GM04504 (cell line): ENCODE measurements at regions not wholly inside any gene's neighbourhood (a gene's known extent, or its start where the extent isn't known, plus 50 kb on each side); places are given as distances from the start of the nearest gene placed in this dataset.
"Not testable (repeated sequence)": the region's sequence is repeated elsewhere in the genome, so short reads cannot be mapped to it uniquely, and the experiment has no call there.

ENCODE experiments used
- DNase-seq: peaks from one replicate; pipeline ENCODE4 v3.0.0-alpha.2; 2012; ENCODE audit warnings: low read depth

DNA sequence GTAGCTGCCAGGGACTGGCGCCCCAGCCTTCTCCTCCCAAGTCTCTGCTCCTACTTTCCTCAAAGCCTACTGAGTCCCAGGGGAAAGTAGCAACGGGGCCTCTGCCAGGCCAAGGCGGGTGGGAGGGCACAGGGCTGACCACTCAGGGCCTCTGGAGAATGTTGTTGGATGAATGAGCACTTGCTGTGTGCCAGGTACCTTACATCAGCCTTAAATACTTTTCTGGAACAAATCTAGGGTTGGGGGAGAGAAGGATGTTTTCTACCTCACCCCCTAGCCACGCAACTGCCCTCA, 119.3 kb upstream of the ZBTB40 start:
- DNase-seq, result no peak

DNA sequence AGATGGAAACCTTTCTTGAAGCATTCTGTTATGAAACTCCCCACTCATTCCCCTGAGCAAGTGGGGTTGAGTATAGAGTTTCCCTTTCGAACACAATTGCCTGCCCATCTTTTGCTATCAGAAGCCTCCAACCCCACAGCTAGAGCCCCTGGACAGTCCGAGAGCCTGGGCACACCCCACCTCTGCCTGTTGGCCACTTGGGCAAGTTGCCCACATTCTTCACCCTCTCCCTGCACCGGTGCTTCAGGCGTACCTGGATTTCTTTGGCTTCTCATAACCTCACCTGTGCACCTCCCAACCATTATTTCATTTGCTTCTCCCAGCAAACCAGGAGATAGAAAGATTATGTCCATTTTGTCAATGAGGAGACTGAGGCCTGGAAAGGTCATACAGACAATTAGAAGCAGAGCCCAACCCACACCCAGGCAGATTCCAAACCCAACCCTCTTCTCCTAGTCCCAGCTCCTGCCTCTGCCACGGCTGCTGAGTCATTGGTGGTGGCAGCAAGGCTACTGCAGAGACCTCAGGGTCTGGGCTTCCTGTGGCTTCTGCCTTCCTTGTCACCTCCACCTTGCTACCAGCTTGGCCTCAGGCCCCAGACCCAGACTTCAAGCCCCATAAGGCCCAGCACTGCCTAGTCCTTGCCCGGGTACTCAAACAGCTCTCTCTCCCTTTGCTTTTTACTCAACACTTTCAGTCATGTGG, 118.7 kb upstream of the ZBTB40 start:
- no peak for DNase-seq

DNA sequence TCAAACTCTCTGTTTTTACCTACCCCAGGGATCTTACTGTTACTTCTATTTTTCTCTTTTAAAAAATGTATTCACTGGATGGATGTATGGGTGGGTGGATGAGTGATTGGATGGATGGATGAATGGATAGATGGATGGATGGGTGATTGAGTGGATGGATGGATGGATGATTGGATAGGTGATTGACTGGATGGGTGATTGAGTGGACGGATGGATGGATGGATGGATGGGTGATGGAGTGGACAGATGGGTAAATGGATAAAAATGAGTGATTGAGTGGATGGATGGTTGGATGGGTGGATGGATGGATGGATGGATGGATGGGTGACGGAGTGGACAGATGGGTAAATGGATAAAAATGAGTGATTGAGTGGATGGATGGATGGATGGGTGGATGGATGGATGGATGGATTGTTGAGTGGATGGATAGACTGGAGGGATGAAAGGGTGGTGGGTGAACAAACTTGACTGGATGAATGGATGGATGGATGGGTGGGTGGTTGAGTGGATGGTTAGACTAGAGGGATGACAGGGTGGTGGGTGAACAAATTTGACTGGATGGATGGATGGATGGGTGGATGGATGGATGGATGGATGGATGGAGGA, 118.0 kb upstream of the ZBTB40 start:
- no peak for DNase-seq

DNA sequence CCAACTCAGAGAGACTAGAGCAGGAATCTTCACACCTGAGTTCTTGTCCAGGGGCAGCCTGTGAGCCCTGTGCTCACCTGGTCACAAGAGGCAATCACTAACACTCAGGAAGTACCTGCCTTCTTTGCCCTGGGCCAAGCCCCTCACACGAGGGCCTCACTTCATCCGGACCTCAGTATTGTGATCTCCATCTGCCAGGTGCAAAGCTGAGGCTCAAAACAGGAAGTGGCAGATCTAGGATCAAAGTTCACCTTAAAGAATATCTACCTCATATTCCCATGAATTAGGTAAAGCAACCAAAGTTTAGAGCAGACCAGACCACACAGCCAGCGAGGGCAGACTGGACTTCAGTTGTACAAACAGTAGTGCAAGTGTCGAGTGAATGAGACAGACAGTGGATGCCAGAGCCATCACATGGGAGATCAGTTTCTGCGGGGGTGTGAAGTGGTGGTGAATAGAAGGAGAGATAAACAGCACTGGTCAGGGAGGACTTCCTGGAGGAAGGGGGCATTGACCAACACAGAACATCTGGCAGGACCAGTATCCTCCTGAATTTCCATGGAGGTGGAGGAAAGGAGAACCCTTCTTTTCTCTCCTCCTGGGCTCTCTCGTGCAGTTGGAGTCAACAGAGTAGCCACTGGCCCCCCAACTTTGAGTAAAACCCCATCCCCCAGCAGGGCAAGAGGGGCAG, 116.6 kb upstream of the ZBTB40 start:
- no peak for DNase-seq

DNA sequence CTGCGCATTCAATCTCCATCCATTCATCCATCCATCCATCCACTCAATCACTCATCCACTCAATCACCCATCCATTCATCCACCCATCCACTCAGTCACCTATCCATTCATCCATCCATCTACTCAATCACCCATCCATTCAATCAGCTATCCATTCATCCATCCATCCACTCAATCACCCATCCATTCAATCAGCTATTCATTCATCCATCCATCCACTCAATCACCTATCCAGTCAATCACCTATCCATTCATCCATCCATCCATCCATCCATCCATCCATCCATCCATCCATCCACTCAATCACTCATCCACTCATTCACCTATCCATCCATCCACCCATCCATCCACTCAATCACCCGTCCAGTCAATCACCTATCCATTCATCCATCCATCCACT, 115.4 kb upstream of the ZBTB40 start:
- DNase-seq, result not testable (repeated sequence)

DNA sequence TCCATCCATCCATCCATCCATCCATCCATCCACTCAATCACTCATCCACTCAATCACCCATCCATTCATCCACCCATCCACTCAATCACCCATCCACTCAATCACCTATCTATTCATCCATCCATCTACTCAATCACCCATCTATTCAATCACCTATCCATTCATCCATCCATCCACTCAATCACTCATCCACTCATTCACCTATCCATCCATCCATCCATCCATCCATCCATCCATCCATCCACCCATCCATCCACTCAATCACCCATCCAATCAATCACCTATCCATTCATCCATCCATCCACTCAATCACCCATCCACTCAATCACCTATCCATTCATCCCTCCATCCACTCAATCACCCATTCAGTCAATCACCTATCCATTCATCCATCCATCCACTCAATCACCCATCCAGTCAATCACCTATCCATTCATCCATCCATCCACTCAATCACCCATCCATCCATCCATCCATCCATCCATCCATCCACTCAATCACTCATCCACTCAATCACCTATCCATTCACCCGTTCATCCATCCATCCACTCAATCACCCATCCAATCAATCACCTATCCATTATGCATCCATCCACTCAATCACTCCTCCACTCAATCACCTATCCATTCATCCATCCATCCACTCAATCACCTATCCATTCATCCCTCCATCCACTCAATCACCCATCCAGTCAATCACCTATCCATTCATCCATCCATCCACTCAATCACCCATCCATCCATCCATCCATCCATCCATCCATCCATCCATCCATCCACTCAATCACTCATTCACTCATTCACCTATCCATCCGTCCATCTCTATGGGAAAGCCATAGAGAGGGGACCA, 114.7 kb upstream of the ZBTB40 start:
- DNase-seq, result not testable (repeated sequence)

DNA sequence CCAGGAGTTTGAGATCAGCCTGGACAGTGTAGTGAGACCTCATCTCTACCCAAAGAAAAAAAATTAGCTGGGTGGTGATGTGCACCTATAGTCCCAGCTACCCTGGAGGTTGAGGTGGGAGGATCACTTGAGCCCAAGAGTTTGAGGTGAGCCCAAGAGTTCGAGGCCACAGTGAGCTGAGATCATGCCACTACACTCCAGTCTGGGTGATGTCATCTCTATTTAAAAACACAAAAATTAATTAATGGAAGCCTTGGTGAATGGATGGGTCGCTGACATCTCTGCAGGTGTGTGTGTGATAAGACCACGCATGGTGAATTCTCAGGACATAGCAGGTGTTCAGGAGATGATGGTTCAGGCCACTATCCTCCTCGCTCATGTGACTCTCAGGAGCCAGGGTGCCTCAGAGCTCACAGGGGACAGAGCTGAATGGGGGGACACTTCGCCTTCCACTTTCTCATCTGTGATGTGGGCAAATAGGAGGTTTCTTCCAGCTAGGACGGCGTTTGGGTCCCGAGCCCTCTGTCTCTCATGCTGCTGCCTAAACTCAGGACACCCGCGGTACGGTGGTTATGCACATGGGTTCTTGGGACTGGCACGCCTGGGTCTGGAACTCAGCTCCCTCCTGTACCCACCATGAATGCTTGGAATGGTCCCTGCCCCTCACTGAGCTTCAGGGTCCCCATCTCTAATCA, 113.4 kb upstream of the ZBTB40 start:
- no peak for DNase-seq

DNA sequence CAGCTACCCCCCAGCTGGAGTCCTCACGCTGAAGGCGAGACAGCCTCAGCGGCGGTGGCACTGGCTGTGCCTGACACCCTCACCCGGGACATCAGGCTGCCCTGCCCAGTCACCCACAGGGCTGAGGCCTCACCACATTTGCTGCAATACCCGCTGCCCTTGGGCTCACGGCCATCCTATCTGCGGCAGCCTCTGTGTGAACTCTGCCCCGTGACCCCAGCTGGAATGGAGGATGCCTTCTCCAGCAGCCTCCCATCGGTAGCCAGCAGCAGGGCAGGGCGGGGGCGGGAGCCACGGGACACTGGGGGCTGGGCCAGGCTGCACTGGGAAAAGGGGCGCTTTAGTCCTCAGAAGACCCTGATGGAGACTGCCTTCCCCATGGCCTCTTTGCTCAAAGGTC, 112.4 kb upstream of the ZBTB40 start:
- DNase-seq, result no peak

DNA sequence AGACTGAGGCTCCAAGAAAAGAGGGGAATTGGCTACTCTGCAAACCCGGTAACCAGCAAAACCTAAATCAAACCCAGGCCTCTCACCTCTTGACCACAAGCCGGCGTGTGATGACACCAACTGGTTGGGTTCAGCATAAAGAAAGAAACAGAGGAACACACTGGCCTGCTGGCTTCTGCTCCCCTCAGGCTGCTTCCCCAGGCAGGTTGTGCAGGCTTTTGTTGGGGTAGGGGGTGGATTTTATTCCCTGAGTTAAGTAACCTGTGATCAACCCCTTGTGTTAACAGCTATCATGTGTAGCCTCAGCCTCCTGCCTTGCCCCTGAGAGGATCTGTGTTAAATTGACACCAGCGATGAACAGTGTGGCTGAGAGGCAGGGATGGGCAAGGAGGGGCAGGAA, 111.6 kb upstream of the ZBTB40 start:
- DNase-seq, result no peak

DNA sequence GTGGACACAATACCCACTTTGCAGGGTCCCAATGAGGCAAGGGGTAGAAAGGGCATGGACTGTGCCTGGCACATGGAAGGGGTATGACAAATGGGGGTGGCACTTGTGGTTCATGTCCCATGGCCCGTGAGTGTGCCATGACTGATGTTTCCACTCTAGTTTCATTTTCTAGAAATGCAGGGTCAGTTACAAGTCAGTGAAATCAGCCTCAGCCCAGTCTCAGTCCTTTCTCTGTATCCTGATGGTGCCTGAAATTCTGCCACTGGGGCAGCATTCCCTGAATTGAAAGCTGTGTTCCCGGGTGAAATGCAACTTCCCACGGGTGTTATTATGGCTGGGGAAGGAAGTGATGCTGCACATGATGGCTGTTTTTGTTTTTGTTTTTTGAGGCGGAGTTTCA, 110.8 kb upstream of the ZBTB40 start:
- DNase-seq, result no peak

DNA sequence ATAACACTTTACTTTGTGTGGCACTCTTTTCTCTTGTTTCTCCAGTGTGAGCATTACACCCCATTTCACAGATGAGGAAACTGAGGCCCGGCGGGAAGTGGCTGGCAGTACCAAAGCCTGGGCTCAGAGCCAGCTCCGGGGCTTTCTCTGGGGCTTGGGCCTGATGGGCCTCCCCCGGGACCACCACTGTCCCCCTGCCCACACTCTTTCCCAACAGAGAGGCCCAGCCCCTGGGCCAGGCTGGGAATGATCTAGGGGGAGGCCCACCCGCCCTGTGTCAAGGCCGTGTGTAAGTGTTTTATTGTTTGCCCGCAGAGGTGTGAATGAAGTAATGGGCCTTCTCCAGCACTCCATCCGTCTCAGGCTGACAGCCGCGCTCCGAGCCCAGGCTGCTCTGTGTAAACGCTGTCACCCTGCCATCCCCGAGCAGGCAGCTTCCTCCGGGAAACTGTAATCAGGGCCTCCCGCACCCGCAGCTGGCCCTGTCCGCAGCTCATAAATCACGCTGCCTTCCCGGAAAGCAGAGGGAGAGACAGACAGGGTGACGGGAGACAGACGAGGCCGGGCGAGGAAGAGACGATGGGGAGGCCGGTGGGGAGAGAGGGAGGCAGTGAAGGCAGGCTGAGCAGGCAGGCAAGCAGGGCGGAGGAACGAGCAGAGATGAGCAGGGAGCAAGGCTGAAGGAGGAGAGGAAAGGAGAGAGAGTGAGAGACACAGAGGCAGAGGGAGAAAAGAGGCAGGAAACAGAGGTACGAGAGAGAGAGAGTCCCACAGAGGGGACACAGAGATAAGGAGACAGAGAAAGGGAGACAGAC, 109.7 kb upstream of the ZBTB40 start:
- DNase-seq, result peak; percentile 61

DNA sequence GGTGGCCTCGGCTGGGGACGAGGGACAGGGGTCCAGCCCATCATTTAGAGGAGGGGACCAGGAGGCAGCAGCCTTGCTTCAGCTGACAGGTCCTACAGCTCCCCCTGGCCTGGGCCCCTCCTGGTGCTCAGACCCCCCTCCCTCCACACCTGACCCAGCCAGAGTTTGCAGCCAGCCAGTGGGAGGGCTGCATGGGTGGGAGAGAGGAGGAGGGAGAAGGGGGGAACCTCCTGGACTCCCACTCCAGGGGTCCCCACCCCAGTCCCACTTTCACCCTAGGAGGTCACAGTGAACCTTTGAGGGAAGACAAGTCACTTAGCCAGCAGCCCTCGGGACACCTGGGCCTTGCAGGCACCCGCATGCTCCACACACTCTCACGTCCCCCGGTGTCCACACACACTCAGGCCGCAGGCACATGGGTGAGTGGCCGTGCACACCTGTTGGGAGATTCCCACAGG, 108.9 kb upstream of the ZBTB40 start:
- no peak for DNase-seq

DNA sequence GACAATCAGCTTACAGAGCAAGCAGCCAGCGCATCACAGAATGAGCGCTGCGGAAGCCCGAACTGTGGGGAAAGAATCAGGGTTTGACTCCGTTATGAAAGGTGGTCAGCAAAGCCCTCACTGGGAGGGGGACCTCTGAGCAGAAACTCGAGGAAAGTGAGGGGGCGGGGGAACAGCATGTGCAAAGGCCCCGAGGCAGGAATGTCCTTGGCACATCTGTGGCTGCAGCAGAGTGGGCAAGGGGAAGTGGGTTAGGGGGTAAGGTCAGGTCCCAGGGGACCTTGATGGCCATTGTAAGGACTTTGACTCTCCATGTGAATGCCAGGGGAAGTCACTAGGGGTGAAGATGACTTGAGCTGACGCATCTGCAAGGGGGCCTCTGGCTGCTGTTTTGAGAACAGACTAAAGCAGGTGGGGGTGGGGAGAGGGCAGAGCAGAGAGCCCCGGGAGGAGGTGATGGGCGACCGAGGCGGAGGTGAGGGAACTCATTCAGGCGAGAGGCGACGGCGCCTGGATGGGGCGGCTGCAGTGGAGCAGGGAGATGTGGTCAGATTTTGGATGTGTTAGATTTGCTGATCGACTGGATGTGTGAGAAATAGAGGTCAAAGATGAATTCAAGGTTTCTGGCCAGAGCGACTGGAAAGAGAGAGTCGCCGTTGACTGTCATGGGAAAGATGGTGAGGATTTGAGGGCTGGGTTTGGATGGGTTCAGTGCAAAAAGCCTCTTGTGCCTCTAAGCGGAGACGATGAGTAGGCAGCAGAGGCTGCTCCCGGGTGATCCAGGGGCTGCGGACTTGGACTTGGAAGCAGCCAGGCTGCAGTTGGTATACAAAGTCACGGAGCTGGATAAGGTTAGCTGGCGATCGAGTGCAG, 108.0 kb upstream of the ZBTB40 start:
- DNase-seq, result no peak

DNA sequence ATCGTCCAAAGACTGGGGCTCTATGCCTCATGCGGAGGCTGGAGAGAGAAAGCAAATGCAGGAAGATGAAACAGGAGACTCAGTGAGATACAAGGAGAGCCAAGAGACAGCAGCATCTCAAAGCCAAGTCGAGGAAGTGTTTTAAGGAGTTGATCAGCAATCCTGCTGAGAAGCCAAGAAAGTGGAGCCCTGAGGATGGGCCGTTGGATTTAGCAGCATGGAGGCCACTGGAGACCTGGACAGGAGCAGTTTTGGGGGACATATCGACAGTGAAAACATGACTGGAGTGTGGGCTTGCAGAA, 107.4 kb upstream of the ZBTB40 start:
- no peak for DNase-seq

DNA sequence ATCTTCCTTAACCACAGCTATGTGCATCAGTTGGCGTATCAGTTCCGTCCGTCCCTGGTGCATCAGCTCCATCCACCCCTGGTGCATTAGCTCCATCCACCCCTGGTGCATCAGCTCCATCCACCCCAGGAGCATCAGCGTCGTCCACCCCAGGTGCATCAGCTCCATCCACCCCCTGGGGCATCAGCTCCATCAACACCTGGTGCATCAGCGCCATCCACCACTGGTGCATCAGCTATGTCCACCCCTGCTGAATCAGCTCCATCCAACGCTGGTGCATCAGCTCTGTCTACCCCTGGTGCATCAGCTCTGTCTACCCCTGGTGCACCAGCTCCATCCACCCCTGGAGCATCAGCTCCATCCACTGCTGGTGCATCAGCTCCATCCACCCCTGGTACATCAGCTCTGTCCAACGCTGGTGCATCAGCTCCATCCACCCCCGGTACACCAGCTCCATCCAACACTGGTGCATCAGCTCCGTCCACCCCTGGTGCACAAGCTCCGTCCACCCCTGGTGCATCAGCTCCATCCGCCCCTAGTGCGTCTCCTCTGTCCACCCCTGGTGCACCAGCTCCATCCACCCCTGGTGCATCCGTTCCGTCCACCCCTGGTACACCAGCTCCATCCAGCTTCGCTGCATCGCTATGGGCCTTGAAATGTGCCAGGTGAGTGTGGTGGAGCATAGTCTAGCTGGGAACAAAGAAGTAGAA, 106.6 kb upstream of the ZBTB40 start:
- DNase-seq, result no peak

DNA sequence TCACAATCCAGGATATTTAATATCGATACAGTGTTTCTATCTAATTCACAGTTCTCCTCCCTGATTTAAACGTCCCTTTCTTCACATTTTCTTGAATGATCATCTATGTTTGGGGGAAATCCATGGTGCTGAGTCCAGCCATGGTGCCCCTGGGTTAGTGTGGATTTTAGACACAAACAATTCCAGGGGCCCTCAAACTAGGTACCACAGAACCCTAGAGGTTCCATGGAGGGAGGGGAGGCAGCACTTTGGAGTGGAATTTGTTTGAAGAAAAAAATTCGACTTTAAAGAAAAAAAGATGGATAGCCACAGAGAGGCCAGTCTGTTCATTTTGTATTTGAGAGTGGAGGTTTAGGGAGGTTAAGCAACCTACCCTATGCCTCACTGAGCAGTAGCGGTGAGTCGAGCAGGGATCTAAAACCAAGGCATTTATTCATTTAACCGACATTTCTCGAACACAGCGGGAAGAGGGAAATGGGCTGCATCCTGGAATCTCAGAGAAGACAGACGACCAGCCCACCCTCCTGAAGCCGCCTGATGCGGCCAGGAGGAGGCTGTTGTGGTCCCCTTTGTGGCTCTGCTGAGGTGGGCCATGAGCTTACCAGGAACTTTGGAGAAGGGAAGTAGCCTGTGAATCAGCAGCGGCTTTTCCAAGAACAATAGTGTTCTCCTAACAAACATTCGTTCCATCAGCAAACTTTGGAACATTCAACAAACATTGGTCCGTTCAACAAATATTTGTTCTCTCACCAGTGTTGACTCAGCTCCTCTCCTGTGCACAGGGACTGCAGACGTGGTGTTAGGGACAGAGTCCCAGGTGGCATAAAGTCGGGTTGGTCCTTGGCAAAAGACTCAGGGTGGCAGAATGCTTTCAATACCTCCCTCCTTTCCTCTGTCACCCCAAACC, 103.5 kb upstream of the ZBTB40 start:
- no peak for DNase-seq

DNA sequence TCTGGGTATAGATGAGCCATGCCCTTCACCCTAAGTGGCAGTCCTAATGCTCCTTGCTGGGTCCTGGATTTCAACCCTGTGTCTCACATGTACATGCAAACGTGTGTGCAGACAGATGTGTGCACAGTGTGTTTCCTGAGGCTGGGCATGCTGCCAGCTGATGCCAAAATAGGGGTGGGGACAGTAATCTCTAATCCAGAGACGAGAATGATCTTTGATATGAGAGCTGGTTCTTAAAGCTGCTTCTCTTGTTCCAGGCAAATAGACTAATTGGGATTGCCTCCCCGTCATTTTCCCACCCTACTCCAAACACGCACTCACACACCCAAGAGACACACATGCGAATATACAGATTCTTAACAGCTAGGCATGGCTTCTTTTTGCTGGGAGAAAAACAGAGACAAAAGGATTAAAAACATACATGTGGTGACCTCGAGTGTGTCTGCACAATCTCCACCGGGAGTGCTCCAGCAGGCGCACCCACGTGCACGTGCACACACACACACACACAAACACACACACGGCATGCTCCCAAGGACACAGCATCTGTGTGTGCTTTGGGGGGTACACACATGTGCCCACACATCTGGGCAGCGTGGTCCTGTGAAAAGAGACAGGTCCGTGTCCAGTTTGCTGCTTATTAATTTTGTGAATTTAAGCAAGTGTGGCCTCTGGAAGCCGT, 102.1 kb upstream of the ZBTB40 start:
- DNase-seq, result no peak
